ENCODE measurements at regions not wholly inside any gene's neighbourhood (a gene's known extent, or its start where the extent isn't known, plus 50 kb on each side); places are given as distances from the start of the nearest gene placed in this dataset.
"Not testable (repeated sequence)": the region's sequence is repeated elsewhere in the genome, so short reads cannot be mapped to it uniquely, and the experiment has no call there.

DNA sequence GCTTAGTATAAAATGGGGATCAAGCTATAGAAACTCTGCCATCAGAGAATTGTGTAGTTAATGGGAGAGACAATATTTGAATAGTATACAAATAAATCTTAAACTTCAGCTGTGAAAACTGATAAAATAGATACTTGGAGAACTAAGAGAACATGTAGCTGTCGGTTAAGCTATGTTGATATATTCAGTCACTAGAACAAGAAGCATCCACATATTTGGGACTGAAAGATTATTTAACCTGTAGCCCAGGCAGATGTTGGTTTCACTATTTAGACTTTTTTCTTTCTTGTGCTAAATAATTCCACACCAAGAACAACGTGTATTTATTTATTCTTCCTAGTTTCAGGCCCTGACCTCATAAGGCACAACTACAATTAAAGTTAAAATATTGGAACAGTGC is 521.0 kb upstream of the CCNG1 start:
- H3K27ac ChIP-seq, result no peak overlapping the region
- TF ChIP-seq CTCF (conservative IDR thresholded peaks at IDR 0.05), result no peak
- TF ChIP-seq ZFX (IDR thresholded peaks at IDR 0.05), result no peak

DNA sequence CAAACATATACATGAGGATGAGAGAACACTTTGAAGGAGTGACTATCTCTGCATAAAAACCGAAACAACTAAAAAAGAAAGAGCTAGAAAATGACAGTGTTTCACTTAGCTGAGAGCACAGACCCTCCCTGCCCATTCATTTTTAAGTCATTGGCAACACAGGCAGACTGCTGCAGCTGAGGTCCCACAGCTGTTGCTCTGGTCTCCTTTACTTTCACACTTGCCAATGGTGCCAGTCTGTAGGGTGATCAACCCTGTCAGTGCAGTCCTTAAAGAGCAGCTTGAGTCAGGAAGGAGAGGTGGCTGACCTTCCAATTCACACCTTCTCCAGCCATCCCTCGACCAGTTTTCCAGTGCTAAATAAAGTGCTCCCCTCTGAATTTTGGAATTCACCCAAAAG is 508.3 kb upstream of the CCNG1 start:
- no peak overlapping the region for H3K27ac ChIP-seq
- TF ChIP-seq ZFX (IDR thresholded peaks at IDR 0.05), result no peak
- no peak for TF ChIP-seq CTCF (conservative IDR thresholded peaks at IDR 0.05)

GRCh38 chr5:162931501-162931900 is 505.9 kb upstream of the CCNG1 start:
- H3K27ac ChIP-seq, result no peak overlapping the region
- TF ChIP-seq CTCF (conservative IDR thresholded peaks at IDR 0.05), result no peak
- TF ChIP-seq ZFX (IDR thresholded peaks at IDR 0.05), result no peak

GRCh38 chr5:162939991-162940390 is 497.4 kb upstream of the CCNG1 start:
- no peak for TF ChIP-seq CTCF (conservative IDR thresholded peaks at IDR 0.05)
- TF ChIP-seq ZFX (IDR thresholded peaks at IDR 0.05), result no peak

DNA sequence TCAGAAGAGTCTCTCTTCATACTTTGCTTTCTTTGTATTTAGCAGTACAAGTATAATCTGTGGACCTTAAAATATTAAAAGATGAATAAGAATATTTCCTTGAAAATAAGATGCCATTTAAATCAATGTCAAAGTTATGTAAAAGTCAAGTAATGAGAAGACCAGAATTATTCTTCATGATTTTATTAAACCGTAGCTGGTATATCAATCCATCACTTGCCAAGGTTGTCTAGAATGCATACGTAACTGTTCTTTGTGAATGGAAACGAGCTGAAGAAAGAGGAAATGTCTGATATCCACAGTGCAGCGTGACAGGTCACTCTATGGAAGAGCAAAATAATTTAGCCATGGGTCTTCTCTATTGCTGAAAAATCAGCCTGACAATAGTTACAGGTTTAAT is 488.7 kb upstream of the CCNG1 start:
- TF ChIP-seq ZFX (IDR thresholded peaks at IDR 0.05) (no peak), CTCF (conservative IDR thresholded peaks at IDR 0.05) (no peak)
- H3K27ac ChIP-seq, result no peak overlapping the region

More at GRCh38 chr5:162939991-162940390, 497.4 kb upstream of the CCNG1 start:
- no peak overlapping the region for H3K27ac ChIP-seq

DNA sequence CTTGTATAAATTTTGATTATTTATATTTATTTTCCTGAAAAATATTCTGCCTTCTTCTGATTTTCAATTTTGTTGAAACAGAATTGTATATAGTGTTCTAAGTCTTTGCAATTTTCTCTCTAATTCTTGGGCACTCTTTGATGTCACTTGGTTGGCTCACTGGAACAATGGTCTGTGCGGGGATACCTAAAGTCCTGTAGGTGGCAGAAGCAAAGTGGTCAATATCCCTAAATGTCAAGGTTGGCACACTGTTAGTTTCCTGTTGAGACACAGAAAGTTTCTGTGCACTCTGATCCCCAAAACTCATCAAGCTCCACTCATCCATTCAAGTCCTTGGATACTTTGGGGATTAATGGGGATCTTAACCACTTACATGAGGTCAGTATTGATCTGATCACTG is 480.8 kb upstream of the CCNG1 start:
- no peak overlapping the region for H3K27ac ChIP-seq
- TF ChIP-seq ZFX (IDR thresholded peaks at IDR 0.05), result no peak
- TF ChIP-seq CTCF (conservative IDR thresholded peaks at IDR 0.05), result peak; percentile 10

- H3K27ac ChIP-seq, result not testable (repeated sequence)
These were observed 473.3 kb upstream of the CCNG1 start for GRCh38 chr5:162964144-162964543.

GRCh38 chr5:162990063-162990462 is 447.3 kb upstream of the CCNG1 start:
- H3K27ac ChIP-seq, result no peak overlapping the region
- no peak for TF ChIP-seq ZFX (IDR thresholded peaks at IDR 0.05)
- no peak for TF ChIP-seq CTCF (conservative IDR thresholded peaks at IDR 0.05)

All from C4-2B (cell line).